PC-9 (cell line): ENCODE measurements at regions not wholly inside any gene's neighbourhood (a gene's known extent, or its start where the extent isn't known, plus 50 kb on each side); places are given as distances from the start of the nearest gene placed in this dataset.
A peak's percentile ranks its signal among the peaks of the same experiment; 100 is the strongest.

Source experiments
- BruUV-seq: library from RNA; stranded (reverse); fragments of 400-500 nt; replicated peaks from 2 replicates; lab custom pipeline; 2021; lab: Mats Ljungman, UMichigan
- CTCF ChIA-PET: fragments of 300-600 bp; sonication (Branson Sonifier 250); formaldehyde crosslinking; loops from one replicate; lab custom pipeline; 2022; ENCODE audit warnings: antibody characterized with exemption; lab: Charles Lee
- POLR2A ChIA-PET: fragments of 300-600 bp; sonication (Branson Sonifier 250); formaldehyde crosslinking; loops from one replicate; lab custom pipeline; 2022; ENCODE audit warnings: antibody characterized with exemption; ENCODE audit not compliant: unreplicated experiment; lab: Charles Lee
- DNase-seq, 2 experiments: peaks; one replicate each; pipeline versions ENCODE4 v3.0.0 to v3.0.0-alpha.2; 2015 to 2022; ENCODE audit warnings: mixed read lengths in 1 of 2
- H2AFZ ChIP-seq: fragments of 200-600 bp; sonication (generic); 2 replicates; pipeline ENCODE4 v1.8.1; 2017; ENCODE audit warnings: antibody characterized with exemption
- H3F3A ChIP-seq: fragments of 200-600 bp; sonication (generic); 2 replicates; pipeline ENCODE4 v1.8.1; 2017; ENCODE audit warnings: antibody characterized with exemption, mild to moderate bottlenecking, low read depth; ENCODE audit not compliant: insufficient read depth
- H3K27ac ChIP-seq: fragments of 200-600 bp; sonication (generic); 2 replicates; pipeline ENCODE4 v1.6.1; 2016; ENCODE audit warnings: mixed run types
- H3K27me3 ChIP-seq: fragments of 200-600 bp; sonication (generic); 2 replicates; pipeline ENCODE4 v1.6.1; 2016; ENCODE audit warnings: low read depth, mixed run types; ENCODE audit not compliant: insufficient read depth
- H3K36me3 ChIP-seq: fragments of 200-600 bp; sonication (generic); 2 replicates; pipeline ENCODE4 v1.6.1; 2016; ENCODE audit warnings: low read depth, mixed run types
- H3K4me1 ChIP-seq: fragments of 200-600 bp; sonication (generic); replicated peaks from 2 replicates; pipeline ENCODE4 v1.6.1; 2016; ENCODE audit warnings: mixed run types; ENCODE audit not compliant: insufficient read depth
- H3K4me2 ChIP-seq: fragments of 200-600 bp; sonication (generic); 2 replicates; pipeline ENCODE4 v1.6.1; 2017; ENCODE audit warnings: mixed run types
- H3K4me3 ChIP-seq: fragments of 200-600 bp; sonication (generic); 2 replicates; pipeline ENCODE4 v1.6.1; 2016; ENCODE audit warnings: mixed run types
- H3K79me2 ChIP-seq: fragments of 200-600 bp; sonication (generic); 2 replicates; pipeline ENCODE4 v1.6.1; 2017; ENCODE audit warnings: low read depth, mixed run types
- H3K9me2 ChIP-seq: fragments of 200-600 bp; sonication (generic); 2 replicates; pipeline ENCODE4 v1.8.1; 2017; ENCODE audit warnings: mild to moderate bottlenecking; ENCODE audit not compliant: insufficient read depth
- H3K9me3 ChIP-seq: fragments of 200-600 bp; sonication (generic); 2 replicates; pipeline ENCODE4 v1.8.1; 2016; ENCODE audit warnings: low read depth; ENCODE audit not compliant: insufficient read depth
- H4K20me1 ChIP-seq: fragments of 200-600 bp; sonication (generic); 2 replicates; pipeline ENCODE4 v1.8.1; 2017; ENCODE audit not compliant: insufficient read depth
- EZH2 ChIP-seq: fragments of 200-600 bp; sonication (generic); IDR thresholded peaks from 2 replicates; pipeline ENCODE4 v1.8.0; 2017; ENCODE audit warnings: antibody characterized with exemption, low read depth
- intact Hi-C: fragments of 100-400 bp; cut with micrococcal nuclease; formaldehyde crosslinking; loops from one replicate; pipeline ENCODE4 v1.10.0; 2022; ENCODE audit not compliant: unreplicated experiment
- TF ChIP-seq, protein P1 (sequence below): fragments of 200-600 bp; sonication (generic); conservative IDR thresholded peaks from 2 replicates; pipeline ENCODE4 v1.6.1; 2017; ENCODE audit warnings: mixed run types, antibody characterized with exemption, mild to moderate bottlenecking, moderate library complexity

GRCh38 chr3:30285188-30286006, 321.0 kb upstream of the TGFBR2 start:
- H3K4me3 ChIP-seq, result no peak overlapping the region
- H3K27me3 ChIP-seq, result no peaks in the 10 kb centered on the region
- no peak overlapping the region for H3K27ac ChIP-seq
- BruUV-seq, result no TSS peak
- 0 out of 2 replicates have a peak, but pooled peaks cover 6% of the 10 kb centered on the region for H3K4me1 ChIP-seq
- no peak overlapping the region for H3K4me2 ChIP-seq
- H4K20me1 ChIP-seq, result no peaks in the 10 kb centered on the region
- H2AFZ ChIP-seq, result no peak overlapping the region
- ChIA-PET CTCF (no interaction called here), POLR2A (no interaction called here)
- H3K9me3 ChIP-seq, result no peaks in the 10 kb centered on the region
- no peaks in the 10 kb centered on the region for H3K36me3 ChIP-seq
- intact Hi-C loops, result no loop called here
- H3K79me2 ChIP-seq, result no peaks in the 10 kb centered on the region
- H3F3A ChIP-seq, result no peaks in the 10 kb centered on the region
- H3K9me2 ChIP-seq, result no peaks in the 10 kb centered on the region
- TF ChIP-seq EZH2, result no peak
- TF ChIP-seq, protein P1, sequence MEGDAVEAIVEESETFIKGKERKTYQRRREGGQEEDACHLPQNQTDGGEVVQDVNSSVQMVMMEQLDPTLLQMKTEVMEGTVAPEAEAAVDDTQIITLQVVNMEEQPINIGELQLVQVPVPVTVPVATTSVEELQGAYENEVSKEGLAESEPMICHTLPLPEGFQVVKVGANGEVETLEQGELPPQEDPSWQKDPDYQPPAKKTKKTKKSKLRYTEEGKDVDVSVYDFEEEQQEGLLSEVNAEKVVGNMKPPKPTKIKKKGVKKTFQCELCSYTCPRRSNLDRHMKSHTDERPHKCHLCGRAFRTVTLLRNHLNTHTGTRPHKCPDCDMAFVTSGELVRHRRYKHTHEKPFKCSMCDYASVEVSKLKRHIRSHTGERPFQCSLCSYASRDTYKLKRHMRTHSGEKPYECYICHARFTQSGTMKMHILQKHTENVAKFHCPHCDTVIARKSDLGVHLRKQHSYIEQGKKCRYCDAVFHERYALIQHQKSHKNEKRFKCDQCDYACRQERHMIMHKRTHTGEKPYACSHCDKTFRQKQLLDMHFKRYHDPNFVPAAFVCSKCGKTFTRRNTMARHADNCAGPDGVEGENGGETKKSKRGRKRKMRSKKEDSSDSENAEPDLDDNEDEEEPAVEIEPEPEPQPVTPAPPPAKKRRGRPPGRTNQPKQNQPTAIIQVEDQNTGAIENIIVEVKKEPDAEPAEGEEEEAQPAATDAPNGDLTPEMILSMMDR, result no peak
- no peak for DNase-seq

DNA sequence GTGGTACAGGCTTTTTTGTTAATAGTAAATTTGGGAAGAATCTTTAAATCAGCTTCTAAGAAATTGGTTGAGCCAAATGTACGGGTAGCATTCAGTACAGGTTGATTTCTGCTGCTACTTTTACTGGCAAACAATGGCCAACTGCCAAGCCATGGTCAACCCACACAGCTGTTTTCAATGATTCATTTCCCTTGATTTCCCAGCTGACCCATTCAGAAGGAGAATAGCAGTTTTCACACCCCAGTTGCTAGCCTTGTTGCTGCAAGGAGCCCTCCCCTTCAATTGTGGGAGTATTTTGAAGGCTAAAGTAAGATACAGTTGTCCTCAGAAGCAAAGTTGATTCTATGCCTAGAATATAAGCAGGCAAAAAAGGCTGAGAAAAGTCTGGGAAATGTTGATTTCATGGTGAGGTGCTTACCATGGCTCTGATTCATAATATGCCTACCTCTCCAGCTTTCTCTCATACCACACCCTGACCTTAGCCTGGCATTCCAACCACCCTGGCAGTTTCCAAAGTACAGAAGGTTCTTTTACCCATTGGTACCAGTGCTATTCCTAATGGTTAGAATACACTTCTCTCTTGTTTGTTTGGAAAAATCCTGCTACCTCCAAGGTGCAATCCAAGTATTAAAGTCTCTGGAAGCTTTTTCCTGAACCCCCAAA, 320.3 kb upstream of the TGFBR2 start:
- BruUV-seq, result no TSS peak

GRCh38 chr3:30286811-30287210, 319.6 kb upstream of the TGFBR2 start:
- H3K4me1 ChIP-seq, result 0 out of 2 replicates have a peak, but pooled peaks cover 6% of the 10 kb centered on the region
- no peak overlapping the region for H3K4me3 ChIP-seq
- no peak for DNase-seq
- H3K27ac ChIP-seq, result no peak overlapping the region
- H2AFZ ChIP-seq, result no peak overlapping the region
- CTCF ChIA-PET, result no interaction called here
- intact Hi-C loops, result no loop called here
- POLR2A ChIA-PET, result no interaction called here
- no peaks in the 10 kb centered on the region for H3K27me3 ChIP-seq
- H3K4me2 ChIP-seq, result no peak overlapping the region
- no peaks in the 10 kb centered on the region for H3K36me3 ChIP-seq
- H3F3A ChIP-seq, result no peaks in the 10 kb centered on the region
- H3K9me2 ChIP-seq, result no peaks in the 10 kb centered on the region
- H3K9me3 ChIP-seq, result no peaks in the 10 kb centered on the region
- H3K79me2 ChIP-seq, result no peaks in the 10 kb centered on the region
- no TSS peak for BruUV-seq
- no peaks in the 10 kb centered on the region for H4K20me1 ChIP-seq
- TF ChIP-seq EZH2, result no peak
- TF ChIP-seq, protein P1, result no peak

More for the DNA sequence above, 320.3 kb upstream of the TGFBR2 start:
- TF ChIP-seq, protein P1, result no peak
- no peak for TF ChIP-seq EZH2
- Histone ChIP-seq H3K4me1 (0 out of 2 replicates have a peak, but pooled peaks cover 6% of the 10 kb centered on the region), H3K36me3 (no peaks in the 10 kb centered on the region), H3K79me2 (no peaks in the 10 kb centered on the region), H2AFZ (no peak overlapping the region), H3K4me2 (no peak overlapping the region), H3K4me3 (no peak overlapping the region), H4K20me1 (no peaks in the 10 kb centered on the region), H3K9me2 (no peaks in the 10 kb centered on the region), H3K9me3 (no peaks in the 10 kb centered on the region), H3K27me3 (no peaks in the 10 kb centered on the region), H3K27ac (no peak overlapping the region), H3F3A (no peaks in the 10 kb centered on the region)
- peak; percentile 37 to 57 for DNase-seq
- ChIA-PET CTCF (no interaction called here), POLR2A (no interaction called here)
- intact Hi-C loops, result no loop called here
